GM13976 (cell line): ENCODE measurements at regions not wholly inside any gene's neighbourhood (a gene's known extent, or its start where the extent isn't known, plus 50 kb on each side); places are given as distances from the start of the nearest gene placed in this dataset.

Experiments
- DNase-seq: peaks from one replicate; pipeline ENCODE4 v3.0.0; 2012; ENCODE audit warnings: low spot score
- CTCF ChIP-seq: IDR thresholded peaks from 2 replicates; pipeline ENCODE4 v1.5.1; 2012; ENCODE audit warnings: borderline replicate concordance, mild to moderate bottlenecking; ENCODE audit not compliant: insufficient read depth; ENCODE audit errors: extremely low read depth, missing control alignments, control extremely low read depth
- in situ Hi-C: fragments of 300-500 bp; cut with MboI; formaldehyde crosslinking; loops from one replicate; pipeline ENCODE4 v1.12.0; 2022; ENCODE audit warnings: low sequenced_read_pairs, mixed read lengths, inconsistent platforms; ENCODE audit not compliant: unreplicated experiment

DNA sequence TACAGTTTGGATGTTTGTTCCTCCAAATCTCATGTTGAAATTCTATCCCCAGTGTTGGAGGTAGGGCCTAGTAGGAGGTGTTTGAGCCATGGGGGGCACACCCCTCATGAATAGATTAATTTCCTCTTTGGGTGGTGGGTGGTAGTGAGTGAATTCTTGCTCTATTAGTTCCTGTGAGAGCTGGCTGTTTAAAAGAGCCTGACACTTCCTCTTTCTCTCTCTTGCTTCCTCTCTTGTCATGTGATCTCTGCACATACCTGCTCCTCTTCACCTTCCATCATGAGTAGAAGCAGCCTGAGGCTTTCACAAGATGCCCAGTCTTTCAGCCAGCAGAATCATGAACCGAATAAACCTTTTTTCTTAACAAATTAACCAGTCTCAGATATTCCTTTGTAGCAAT lies 340.2 kb upstream of the CHD6 start:
- DNase-seq = no peak
- in situ Hi-C loops = no loop called here

DNA sequence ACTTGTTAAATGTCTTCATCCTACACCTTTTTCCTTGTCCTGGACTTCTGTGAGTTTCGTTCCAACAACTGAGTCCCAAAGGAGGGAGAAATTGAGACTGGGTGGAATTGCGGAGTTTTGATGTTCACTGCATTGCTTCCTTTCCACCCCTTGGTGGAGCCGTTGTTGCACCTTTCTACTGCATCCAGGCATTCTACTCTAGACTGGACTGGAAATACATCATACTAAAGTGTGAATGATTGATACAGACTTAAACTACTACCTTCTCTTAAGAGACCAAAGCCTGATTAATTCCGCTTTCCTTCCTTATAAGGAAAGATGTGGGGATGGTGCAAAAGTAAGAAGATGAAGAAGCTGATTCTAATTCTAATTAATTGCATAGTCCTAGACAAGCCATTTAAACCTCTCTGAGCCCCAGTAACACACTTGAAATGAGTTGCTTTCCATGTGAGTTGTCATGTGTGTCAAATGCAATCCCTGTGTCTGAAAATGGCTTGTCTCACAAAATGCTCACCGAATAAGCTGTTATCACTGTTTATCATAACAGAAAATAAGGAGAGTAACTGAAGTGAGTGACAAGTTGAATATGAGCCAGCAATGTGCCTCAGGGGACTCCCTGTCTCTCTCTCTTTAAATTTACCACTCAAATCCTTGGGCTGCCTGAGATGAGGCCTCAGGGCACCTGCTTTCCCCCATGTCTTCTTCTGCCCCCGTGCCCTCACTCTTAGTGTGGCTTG lies 338.3 kb upstream of the CHD6 start:
- no peak for DNase-seq
- in situ Hi-C loops = no loop called here
- no peak for TF ChIP-seq CTCF

More for the DNA sequence above, 340.2 kb upstream of the CHD6 start:
- no peak for TF ChIP-seq CTCF

- no peak for DNase-seq
- no peak for TF ChIP-seq CTCF
- in situ Hi-C loops = no loop called here
Measured at GRCh38 chr20:41952166-41952565, 334.0 kb upstream of the CHD6 start.

- TF ChIP-seq CTCF = no peak
- no peak for DNase-seq
- in situ Hi-C loops = no loop called here
Measured at GRCh38 chr20:41951615-41952014, 333.4 kb upstream of the CHD6 start.

DNA sequence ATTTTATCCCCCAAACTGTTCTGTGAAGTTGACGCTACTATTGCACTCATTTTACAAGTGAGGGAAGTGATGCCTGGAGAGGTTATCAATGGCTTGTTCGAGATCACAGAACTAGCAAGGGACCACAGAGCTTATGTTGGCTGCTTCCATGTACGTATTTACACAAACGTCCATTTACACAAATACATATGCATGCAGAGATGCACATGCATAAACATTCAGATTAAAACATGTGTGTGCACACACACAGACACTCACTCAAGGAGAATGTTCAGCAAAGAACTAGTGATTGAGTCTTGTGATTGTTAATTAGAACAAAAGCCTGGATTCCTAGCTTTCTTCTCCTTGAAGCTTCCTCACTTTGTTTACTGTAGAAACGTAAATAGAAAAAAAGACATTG lies 321.5 kb upstream of the CHD6 start:
- in situ Hi-C loops = no loop called here
- TF ChIP-seq CTCF = no peak
- no peak for DNase-seq

DNA sequence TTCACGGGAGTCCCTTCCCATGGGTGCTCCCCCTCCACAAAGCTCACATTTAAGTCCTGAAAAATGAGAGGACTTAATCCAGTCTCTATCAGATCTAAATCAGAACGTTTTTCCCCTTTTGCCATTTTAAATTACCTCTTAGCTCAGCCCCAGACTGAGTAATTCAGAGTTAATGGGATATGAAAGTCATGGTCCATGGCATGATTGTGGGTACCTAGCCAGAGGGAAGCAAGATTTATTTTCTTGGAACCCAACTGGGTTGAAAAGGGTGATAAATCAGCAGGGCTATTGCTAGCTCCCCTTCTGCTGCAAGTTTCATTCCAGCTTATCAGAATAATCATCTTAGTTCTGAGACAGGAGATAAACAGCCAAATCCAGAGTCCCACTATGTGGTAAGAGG lies 320.2 kb upstream of the CHD6 start:
- no peak for DNase-seq
- in situ Hi-C loops = no loop called here

More for the DNA sequence above, 320.2 kb upstream of the CHD6 start:
- TF ChIP-seq CTCF = no peak
